SU-DHL-6 (cell line): ENCODE measurements at regions not wholly inside any gene's neighbourhood (a gene's known extent, or its start where the extent isn't known, plus 50 kb on each side); places are given as distances from the start of the nearest gene placed in this dataset.

Source experiments
- H2AFZ ChIP-seq: fragments of 200-600 bp; sonication (generic); 2 replicates; pipeline ENCODE4 v1.6.1; 2014; ENCODE audit warnings: low read depth, mild to moderate bottlenecking, moderate library complexity, mixed read lengths, antibody characterized with exemption, low read length; ENCODE audit not compliant: severe bottlenecking
- H3F3A ChIP-seq: fragments of 200-600 bp; shearing (Covaris generic); 2 replicates; pipeline ENCODE4 v1.6.0; 2016; ENCODE audit warnings: antibody characterized with exemption, mild to moderate bottlenecking; ENCODE audit not compliant: insufficient read depth
- H3K27ac ChIP-seq: fragments of 200-600 bp; sonication (generic); 2 replicates; pipeline ENCODE4 v1.5.1; 2016; ENCODE audit warnings: low read depth, mild to moderate bottlenecking, low read length, moderate library complexity, mixed read lengths
- H3K27me3 ChIP-seq: fragments of 200-600 bp; sonication (generic), shearing (Covaris generic); 2 replicates; pipeline ENCODE4 v1.6.0; 2014; ENCODE audit warnings: mild to moderate bottlenecking, low read length
- H3K36me3 ChIP-seq: fragments of 200-600 bp; sonication (generic); 2 replicates; pipeline ENCODE4 v1.6.1; 2014; ENCODE audit warnings: mild to moderate bottlenecking, low read length, mixed read lengths
- H3K4me2 ChIP-seq: fragments of 300-600, 200-600 bp; shearing (Covaris generic), sonication (generic); 2 replicates; pipeline ENCODE4 v1.6.0; 2014; ENCODE audit warnings: low read length, low read depth, mild to moderate bottlenecking; ENCODE audit not compliant: poor library complexity, severe bottlenecking
- H3K4me3 ChIP-seq: fragments of 200-600 bp; sonication (generic); 2 replicates; pipeline ENCODE4 v1.5.1; 2014; ENCODE audit warnings: antibody characterized with exemption, low read length, mild to moderate bottlenecking, mixed read lengths; ENCODE audit not compliant: insufficient read depth, poor library complexity, severe bottlenecking
- H3K79me2 ChIP-seq: fragments of 200-600 bp; sonication (generic); 2 replicates; pipeline ENCODE4 v1.6.1; 2014; ENCODE audit warnings: mild to moderate bottlenecking, low read length, moderate library complexity; ENCODE audit not compliant: insufficient read depth
- H3K9ac ChIP-seq: fragments of 200-600 bp; sonication (generic); 2 replicates; pipeline ENCODE4 v1.7.0; 2014; ENCODE audit warnings: mild to moderate bottlenecking, low read length
- H3K9me2 ChIP-seq: fragments of 200-600 bp; sonication (generic); replicated peaks from 2 replicates; pipeline ENCODE4 v1.6.1; 2014; ENCODE audit warnings: low read length; ENCODE audit not compliant: insufficient read depth
- H3K9me3 ChIP-seq: fragments of 200-600 bp; sonication (generic); 2 replicates; pipeline ENCODE4 v1.6.1; 2014; ENCODE audit warnings: low read length, mixed read lengths; ENCODE audit not compliant: insufficient read depth
- H4K20me1 ChIP-seq: fragments of 200-600 bp; sonication (generic); 2 replicates; pipeline ENCODE4 v1.6.1; 2014; ENCODE audit warnings: low read depth, mild to moderate bottlenecking, antibody characterized with exemption, low read length, moderate library complexity, mixed read lengths
- CTCF ChIP-seq: fragments of 200-600 bp; sonication (generic); IDR thresholded peaks from one replicate; pipeline ENCODE4 v1.5.1; 2017; ENCODE audit warnings: antibody characterized with exemption, mild to moderate bottlenecking, low read length, moderate library complexity; ENCODE audit not compliant: insufficient read depth, poor library complexity, severe bottlenecking
- EZH2phosphoT487 ChIP-seq: fragments of 200-600 bp; sonication (generic), shearing (Covaris generic); conservative IDR thresholded peaks from 2 replicates; pipeline ENCODE4 v1.6.1; 2018; ENCODE audit warnings: mild to moderate bottlenecking, antibody characterized with exemption, low read length, moderate library complexity, mixed read lengths

- Histone ChIP-seq H3K4me3 (no peak overlapping the region), H3K27me3 (no peaks in the 10 kb centered on the region), H4K20me1 (no peaks in the 10 kb centered on the region), H3K9me2 (no peaks in the 10 kb centered on the region), H3K9ac (no peak overlapping the region), H3K27ac (no peak overlapping the region), H3F3A (no peaks in the 10 kb centered on the region), H3K4me2 (no peak overlapping the region), H3K79me2 (no peaks in the 10 kb centered on the region), H2AFZ (no peak overlapping the region), H3K36me3 (no peaks in the 10 kb centered on the region), H3K9me3 (no peaks in the 10 kb centered on the region)
- no peak for TF ChIP-seq EZH2phosphoT487
- TF ChIP-seq CTCF, result no peak
Observed at GRCh38 chr10:57786850-57787750, 480.6 kb downstream of the IPMK start.

- Histone ChIP-seq H3K27ac (no peak overlapping the region), H3K9ac (no peak overlapping the region)
Observed at GRCh38 chr10:57786331-57786730, 481.4 kb downstream of the IPMK start.

GRCh38 chr10:57785546-57785945, 482.1 kb downstream of the IPMK start:
- H4K20me1 ChIP-seq, result no peaks in the 10 kb centered on the region
- H3K27ac ChIP-seq, result no peak overlapping the region
- TF ChIP-seq EZH2phosphoT487 (no peak), CTCF (no peak)
- H3K9me2 ChIP-seq, result no peaks in the 10 kb centered on the region
- no peak overlapping the region for H3K4me3 ChIP-seq
- no peaks in the 10 kb centered on the region for H3F3A ChIP-seq
- no peaks in the 10 kb centered on the region for H3K36me3 ChIP-seq
- H3K9ac ChIP-seq, result no peak overlapping the region
- no peaks in the 10 kb centered on the region for H3K79me2 ChIP-seq
- H3K27me3 ChIP-seq, result no peaks in the 10 kb centered on the region
- H2AFZ ChIP-seq, result no peak overlapping the region
- no peaks in the 10 kb centered on the region for H3K9me3 ChIP-seq
- H3K4me2 ChIP-seq, result no peak overlapping the region

More at GRCh38 chr10:57786331-57786730, 481.4 kb downstream of the IPMK start:
- Histone ChIP-seq H2AFZ (no peak overlapping the region), H3K9me3 (no peaks in the 10 kb centered on the region), H4K20me1 (no peaks in the 10 kb centered on the region), H3K27me3 (no peaks in the 10 kb centered on the region), H3K4me2 (no peak overlapping the region), H3K9me2 (no peaks in the 10 kb centered on the region), H3K36me3 (no peaks in the 10 kb centered on the region), H3F3A (no peaks in the 10 kb centered on the region), H3K4me3 (no peak overlapping the region), H3K79me2 (no peaks in the 10 kb centered on the region)
- TF ChIP-seq EZH2phosphoT487 (no peak), CTCF (no peak)
